Smooth muscle cell (in vitro differentiated cells): ENCODE measurements at regions not wholly inside any gene's neighbourhood (a gene's known extent, or its start where the extent isn't known, plus 50 kb on each side); places are given as distances from the start of the nearest gene placed in this dataset.

Source experiments
- DNase-seq: peaks from one replicate; lab custom pipeline; 2025; ENCODE audit not compliant: unreplicated experiment; lab: John Stamatoyannopoulos, UW
- H2AFZ ChIP-seq: fragments of 200-600 bp; sonication (generic); 2 replicates; pipeline ENCODE4 v1.6.0; 2016; ENCODE audit warnings: antibody characterized with exemption, low read depth, mild to moderate bottlenecking
- H3F3A ChIP-seq: fragments of 200-600 bp; sonication (generic); 2 replicates; pipeline ENCODE4 v1.6.0; 2017; ENCODE audit warnings: antibody characterized with exemption, low read depth
- H3K27ac ChIP-seq: fragments of 200-600 bp; sonication (generic); 2 replicates; pipeline ENCODE4 v1.5.1; 2016; ENCODE audit warnings: low read depth, mild to moderate bottlenecking
- H3K27me3 ChIP-seq: fragments of 200-600 bp; sonication (generic); 2 replicates; pipeline ENCODE4 v1.6.1; 2016; ENCODE audit warnings: low read depth, mild to moderate bottlenecking
- H3K36me3 ChIP-seq: fragments of 200-600 bp; sonication (generic); 2 replicates; pipeline ENCODE4 v1.5.1; 2016; ENCODE audit warnings: low read depth
- H3K4me1 ChIP-seq: fragments of 200-600 bp; sonication (generic); 2 replicates; pipeline ENCODE4 v1.5.1; 2016; ENCODE audit warnings: low read depth
- H3K4me2 ChIP-seq: fragments of 200-600 bp; sonication (generic); 2 replicates; pipeline ENCODE4 v1.6.0; 2016; ENCODE audit warnings: mild to moderate bottlenecking
- H3K4me3 ChIP-seq: fragments of 200-600 bp; sonication (generic); 2 replicates; pipeline ENCODE4 v1.5.1; 2016; ENCODE audit warnings: mild to moderate bottlenecking
- H3K79me2 ChIP-seq: fragments of 200-600 bp; sonication (generic); 2 replicates; pipeline ENCODE4 v1.6.0; 2016; ENCODE audit warnings: low read depth, mild to moderate bottlenecking
- H3K9ac ChIP-seq: fragments of 200-600 bp; sonication (generic); 2 replicates; pipeline ENCODE4 v1.6.0; 2016; ENCODE audit warnings: low read depth
- H3K9me3 ChIP-seq: fragments of 200-600 bp; sonication (generic); replicated peaks from 2 replicates; pipeline ENCODE4 v1.5.1; 2016; ENCODE audit warnings: low read depth
- H4K20me1 ChIP-seq: fragments of 200-600 bp; sonication (generic); 2 replicates; pipeline ENCODE4 v1.6.0; 2016; ENCODE audit warnings: low read depth
- CTCF ChIP-seq: fragments of 200-600 bp; sonication (generic); IDR thresholded peaks from 2 replicates; pipeline ENCODE4 v1.5.1; 2017; ENCODE audit warnings: borderline replicate concordance, mild to moderate bottlenecking, antibody characterized with exemption; ENCODE audit not compliant: insufficient read depth, poor library complexity, severe bottlenecking
- WGBS: methylation state at CpG from one replicate; pipeline ENCODE4 v1.1.7; 2016; ENCODE audit warnings: low lambda C conversion rate; 5-methylcytosine and 5-hydroxymethylcytosine counted together

- TF ChIP-seq CTCF = no peak
- WGBS = 86% methylated on average over 8 of the region's 8 CpGs
- no peaks in the 10 kb centered on the region for H3K9me3 ChIP-seq
- H3K79me2 ChIP-seq = no peaks in the 10 kb centered on the region
- no peak overlapping the region for H2AFZ ChIP-seq
- no peak overlapping the region for H3K4me2 ChIP-seq
- no peak overlapping the region for H3K27ac ChIP-seq
- no peaks in the 10 kb centered on the region for H3K36me3 ChIP-seq
- no peak overlapping the region for H3K9ac ChIP-seq
- H3K27me3 ChIP-seq = peaks cover 10% of the 10 kb centered on the region
- no peak overlapping the region for H3K4me3 ChIP-seq
- H4K20me1 ChIP-seq = no peaks in the 10 kb centered on the region
- H3K4me1 ChIP-seq = no peaks in the 10 kb centered on the region
- DNase-seq = no peak
- no peaks in the 10 kb centered on the region for H3F3A ChIP-seq
Measured at GRCh38 chr7:98685541-98685940, 68.5 kb downstream of the NPTX2 start.

GRCh38 chr7:98686466-98687080, 69.5 kb downstream of the NPTX2 start:
- Histone ChIP-seq H4K20me1 (no peaks in the 10 kb centered on the region), H3K9me3 (no peaks in the 10 kb centered on the region), H3K27me3 (peaks cover 10% of the 10 kb centered on the region), H3K4me1 (no peaks in the 10 kb centered on the region), H3K27ac (no peak overlapping the region), H3F3A (no peaks in the 10 kb centered on the region), H3K4me3 (no peak overlapping the region), H3K36me3 (no peaks in the 10 kb centered on the region), H3K79me2 (no peaks in the 10 kb centered on the region), H2AFZ (no peak overlapping the region), H3K4me2 (no peak overlapping the region), H3K9ac (no peak overlapping the region)
- no peak for TF ChIP-seq CTCF
- no peak for DNase-seq
- WGBS = 58% methylated on average over 4 of the region's 4 CpGs

- Histone ChIP-seq H3K36me3 (no peaks in the 10 kb centered on the region), H3K79me2 (no peaks in the 10 kb centered on the region), H3K9me3 (no peaks in the 10 kb centered on the region), H3K9ac (no peak overlapping the region), H3F3A (no peaks in the 10 kb centered on the region), H2AFZ (no peak overlapping the region), H3K4me3 (no peak overlapping the region), H3K27me3 (peaks cover 10% of the 10 kb centered on the region), H3K4me1 (no peaks in the 10 kb centered on the region), H4K20me1 (no peaks in the 10 kb centered on the region), H3K27ac (no peak overlapping the region), H3K4me2 (no peak overlapping the region)
- no peak for TF ChIP-seq CTCF
- 66% methylated on average over 12 of the region's 12 CpGs for WGBS
- no peak for DNase-seq
Measured at GRCh38 chr7:98687111-98687751, 70.1 kb downstream of the NPTX2 start.

- H4K20me1 ChIP-seq = no peaks in the 10 kb centered on the region
- 89% methylated on average over 4 of the region's 4 CpGs for WGBS
Measured at GRCh38 chr7:98691619-98692018, 74.5 kb downstream of the NPTX2 start.

More at GRCh38 chr7:98691619-98692018, 74.5 kb downstream of the NPTX2 start:
- DNase-seq = no peak
- Histone ChIP-seq H3K4me2 (no peak overlapping the region), H3K4me3 (no peak overlapping the region), H3K27me3 (no peaks in the 10 kb centered on the region), H2AFZ (no peak overlapping the region), H3K4me1 (no peaks in the 10 kb centered on the region), H3K9me3 (no peaks in the 10 kb centered on the region), H3K36me3 (no peaks in the 10 kb centered on the region), H3K27ac (no peak overlapping the region), H3F3A (no peaks in the 10 kb centered on the region), H3K9ac (no peak overlapping the region), H3K79me2 (no peaks in the 10 kb centered on the region)
- no peak for TF ChIP-seq CTCF
